HepG2 (cell line): ENCODE measurements at regions not wholly inside any gene's neighbourhood (a gene's known extent, or its start where the extent isn't known, plus 50 kb on each side); places are given as distances from the start of the nearest gene placed in this dataset.

Experiments used
- DNMT1 ChIP-seq: sonication (generic); formaldehyde crosslinking; IDR thresholded peaks from 2 replicates; pipeline ENCODE4 v1.5.1; 2020; ENCODE audit warnings: mild to moderate bottlenecking, missing genetic modification reagents
- NPAS2 ChIP-seq: sonication (generic); formaldehyde crosslinking; IDR thresholded peaks from 2 replicates; pipeline ENCODE4 v1.8.0; 2022; ENCODE audit warnings: mild to moderate bottlenecking, missing genetic modification reagents, borderline replicate concordance
- NR2C2 ChIP-seq: sonication (generic); formaldehyde crosslinking; IDR thresholded peaks from 2 replicates; pipeline ENCODE4 v1.4.0; 2020; ENCODE audit warnings: missing genetic modification reagents, mild to moderate bottlenecking, moderate library complexity, borderline replicate concordance
- RFX5 ChIP-seq: IDR thresholded peaks from 2 replicates; pipeline ENCODE4 v1.6.1; 2011; ENCODE audit warnings: low read depth, low read length, improper control_type of control experiment
- ZNF10 ChIP-seq: sonication (generic); formaldehyde crosslinking; IDR thresholded peaks from 2 replicates; pipeline ENCODE4 v1.4.0; 2020; ENCODE audit warnings: mild to moderate bottlenecking, low read depth, missing genetic modification reagents, borderline replicate concordance
- ZNF775 ChIP-seq: sonication (generic); formaldehyde crosslinking; IDR thresholded peaks from 2 replicates; pipeline ENCODE4 v1.4.0; 2020; ENCODE audit warnings: missing genetic modification reagents, mild to moderate bottlenecking, moderate library complexity, borderline replicate concordance
- TF ChIP-seq, protein P1 (sequence below): sonication (generic); formaldehyde crosslinking; IDR thresholded peaks from 2 replicates; pipeline ENCODE4 v1.4.0; 2020; ENCODE audit warnings: mild to moderate bottlenecking, missing genetic modification reagents
- TF ChIP-seq, protein P2 (sequence below): sonication (generic); formaldehyde crosslinking; IDR thresholded peaks from 2 replicates; pipeline ENCODE4 v1.8.1; 2022; ENCODE audit warnings: low read depth, mild to moderate bottlenecking, missing genetic modification reagents
- TF ChIP-seq, protein P3 (sequence below): sonication (generic); formaldehyde crosslinking; IDR thresholded peaks from 2 replicates; pipeline ENCODE4 v1.4.0; 2020; ENCODE audit warnings: missing genetic modification reagents

DNA sequence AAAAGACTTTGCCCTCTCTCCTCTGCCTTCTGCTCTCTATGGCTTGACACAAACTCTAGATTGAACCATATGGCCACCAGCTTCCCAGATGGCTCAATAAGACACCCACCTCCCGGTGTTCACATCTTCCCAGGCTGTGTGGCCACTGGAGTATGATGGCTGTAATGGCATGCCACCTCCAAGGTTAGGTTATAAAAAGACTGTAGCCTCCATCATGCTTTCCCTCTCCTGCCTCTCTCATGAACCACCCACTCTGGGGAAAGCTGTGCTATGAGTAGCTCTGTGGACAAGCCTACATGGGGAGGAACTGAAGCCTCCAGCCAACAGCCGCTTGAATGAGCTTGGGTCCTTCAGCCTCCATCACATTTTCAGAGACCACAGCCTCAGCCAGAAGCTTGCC, 479.2 kb downstream of the MIAT start (continued):
- TF ChIP-seq, protein P1, sequence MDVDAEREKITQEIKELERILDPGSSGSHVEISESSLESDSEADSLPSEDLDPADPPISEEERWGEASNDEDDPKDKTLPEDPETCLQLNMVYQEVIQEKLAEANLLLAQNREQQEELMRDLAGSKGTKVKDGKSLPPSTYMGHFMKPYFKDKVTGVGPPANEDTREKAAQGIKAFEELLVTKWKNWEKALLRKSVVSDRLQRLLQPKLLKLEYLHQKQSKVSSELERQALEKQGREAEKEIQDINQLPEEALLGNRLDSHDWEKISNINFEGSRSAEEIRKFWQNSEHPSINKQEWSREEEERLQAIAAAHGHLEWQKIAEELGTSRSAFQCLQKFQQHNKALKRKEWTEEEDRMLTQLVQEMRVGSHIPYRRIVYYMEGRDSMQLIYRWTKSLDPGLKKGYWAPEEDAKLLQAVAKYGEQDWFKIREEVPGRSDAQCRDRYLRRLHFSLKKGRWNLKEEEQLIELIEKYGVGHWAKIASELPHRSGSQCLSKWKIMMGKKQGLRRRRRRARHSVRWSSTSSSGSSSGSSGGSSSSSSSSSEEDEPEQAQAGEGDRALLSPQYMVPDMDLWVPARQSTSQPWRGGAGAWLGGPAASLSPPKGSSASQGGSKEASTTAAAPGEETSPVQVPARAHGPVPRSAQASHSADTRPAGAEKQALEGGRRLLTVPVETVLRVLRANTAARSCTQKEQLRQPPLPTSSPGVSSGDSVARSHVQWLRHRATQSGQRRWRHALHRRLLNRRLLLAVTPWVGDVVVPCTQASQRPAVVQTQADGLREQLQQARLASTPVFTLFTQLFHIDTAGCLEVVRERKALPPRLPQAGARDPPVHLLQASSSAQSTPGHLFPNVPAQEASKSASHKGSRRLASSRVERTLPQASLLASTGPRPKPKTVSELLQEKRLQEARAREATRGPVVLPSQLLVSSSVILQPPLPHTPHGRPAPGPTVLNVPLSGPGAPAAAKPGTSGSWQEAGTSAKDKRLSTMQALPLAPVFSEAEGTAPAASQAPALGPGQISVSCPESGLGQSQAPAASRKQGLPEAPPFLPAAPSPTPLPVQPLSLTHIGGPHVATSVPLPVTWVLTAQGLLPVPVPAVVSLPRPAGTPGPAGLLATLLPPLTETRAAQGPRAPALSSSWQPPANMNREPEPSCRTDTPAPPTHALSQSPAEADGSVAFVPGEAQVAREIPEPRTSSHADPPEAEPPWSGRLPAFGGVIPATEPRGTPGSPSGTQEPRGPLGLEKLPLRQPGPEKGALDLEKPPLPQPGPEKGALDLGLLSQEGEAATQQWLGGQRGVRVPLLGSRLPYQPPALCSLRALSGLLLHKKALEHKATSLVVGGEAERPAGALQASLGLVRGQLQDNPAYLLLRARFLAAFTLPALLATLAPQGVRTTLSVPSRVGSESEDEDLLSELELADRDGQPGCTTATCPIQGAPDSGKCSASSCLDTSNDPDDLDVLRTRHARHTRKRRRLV (CRISPR knock-in tag): no peak
- TF ChIP-seq, protein P2, sequence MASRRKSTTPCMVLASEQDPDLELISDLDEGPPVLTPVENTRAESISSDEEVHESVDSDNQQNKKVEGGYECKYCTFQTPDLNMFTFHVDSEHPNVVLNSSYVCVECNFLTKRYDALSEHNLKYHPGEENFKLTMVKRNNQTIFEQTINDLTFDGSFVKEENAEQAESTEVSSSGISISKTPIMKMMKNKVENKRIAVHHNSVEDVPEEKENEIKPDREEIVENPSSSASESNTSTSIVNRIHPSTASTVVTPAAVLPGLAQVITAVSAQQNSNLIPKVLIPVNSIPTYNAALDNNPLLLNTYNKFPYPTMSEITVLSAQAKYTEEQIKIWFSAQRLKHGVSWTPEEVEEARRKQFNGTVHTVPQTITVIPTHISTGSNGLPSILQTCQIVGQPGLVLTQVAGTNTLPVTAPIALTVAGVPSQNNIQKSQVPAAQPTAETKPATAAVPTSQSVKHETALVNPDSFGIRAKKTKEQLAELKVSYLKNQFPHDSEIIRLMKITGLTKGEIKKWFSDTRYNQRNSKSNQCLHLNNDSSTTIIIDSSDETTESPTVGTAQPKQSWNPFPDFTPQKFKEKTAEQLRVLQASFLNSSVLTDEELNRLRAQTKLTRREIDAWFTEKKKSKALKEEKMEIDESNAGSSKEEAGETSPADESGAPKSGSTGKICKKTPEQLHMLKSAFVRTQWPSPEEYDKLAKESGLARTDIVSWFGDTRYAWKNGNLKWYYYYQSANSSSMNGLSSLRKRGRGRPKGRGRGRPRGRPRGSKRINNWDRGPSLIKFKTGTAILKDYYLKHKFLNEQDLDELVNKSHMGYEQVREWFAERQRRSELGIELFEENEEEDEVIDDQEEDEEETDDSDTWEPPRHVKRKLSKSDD: no peak
- no peak for TF ChIP-seq RFX5
- TF ChIP-seq DNMT1 (CRISPR knock-in tag): no peak
- TF ChIP-seq NR2C2 (CRISPR knock-in tag): no peak
- TF ChIP-seq, protein P3, sequence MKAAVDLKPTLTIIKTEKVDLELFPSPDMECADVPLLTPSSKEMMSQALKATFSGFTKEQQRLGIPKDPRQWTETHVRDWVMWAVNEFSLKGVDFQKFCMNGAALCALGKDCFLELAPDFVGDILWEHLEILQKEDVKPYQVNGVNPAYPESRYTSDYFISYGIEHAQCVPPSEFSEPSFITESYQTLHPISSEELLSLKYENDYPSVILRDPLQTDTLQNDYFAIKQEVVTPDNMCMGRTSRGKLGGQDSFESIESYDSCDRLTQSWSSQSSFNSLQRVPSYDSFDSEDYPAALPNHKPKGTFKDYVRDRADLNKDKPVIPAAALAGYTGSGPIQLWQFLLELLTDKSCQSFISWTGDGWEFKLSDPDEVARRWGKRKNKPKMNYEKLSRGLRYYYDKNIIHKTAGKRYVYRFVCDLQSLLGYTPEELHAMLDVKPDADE (CRISPR knock-in tag): no peak
- no peak for TF ChIP-seq ZNF10 (CRISPR knock-in tag)
- no peak for TF ChIP-seq ZNF775 (CRISPR knock-in tag)
- no peak for TF ChIP-seq NPAS2 (CRISPR knock-in tag)
